HG02588 (cell line): ENCODE measurements at regions not wholly inside any gene's neighbourhood (a gene's known extent, or its start where the extent isn't known, plus 50 kb on each side); places are given as distances from the start of the nearest gene placed in this dataset.

ENCODE experiments used
- ATAC-seq: cut with Tn5 transposase; IDR thresholded peaks from one replicate; pipeline ENCODE4 v1.9.1; 2021; ENCODE audit warnings: mild to moderate bottlenecking, moderate library complexity; ENCODE audit not compliant: unreplicated experiment

GRCh38 chr22:49100316-49100715 is 727.4 kb downstream of the BRD1 start:
- ATAC-seq = no peak

GRCh38 chr22:49099496-49100124 is 728.1 kb downstream of the BRD1 start:
- ATAC-seq = no peak

- no peak for ATAC-seq
Measured at GRCh38 chr22:49099089-49099488, 728.6 kb downstream of the BRD1 start.

- ATAC-seq = no peak
Measured at GRCh38 chr22:49097966-49098365, 729.7 kb downstream of the BRD1 start.

GRCh38 chr22:49097171-49097925 is 730.3 kb downstream of the BRD1 start:
- ATAC-seq = no peak

GRCh38 chr22:49096476-49096875 is 731.2 kb downstream of the BRD1 start:
- ATAC-seq = no peak

- ATAC-seq = no peak
Measured at GRCh38 chr22:49095366-49095765, 732.3 kb downstream of the BRD1 start.

- no peak for ATAC-seq
Measured at GRCh38 chr22:49094858-49095257, 732.8 kb downstream of the BRD1 start.

GRCh38 chr22:49094151-49094550 is 733.5 kb downstream of the BRD1 start:
- no peak for ATAC-seq

- ATAC-seq = no peak
Measured at GRCh38 chr22:49093192-49093880, 734.3 kb downstream of the BRD1 start.

- ATAC-seq = no peak
Measured at GRCh38 chr22:49092716-49093115, 735.0 kb downstream of the BRD1 start.

GRCh38 chr22:49091917-49092545 is 735.6 kb downstream of the BRD1 start:
- ATAC-seq = no peak

GRCh38 chr22:49091451-49091850 is 736.2 kb downstream of the BRD1 start:
- no peak for ATAC-seq

- no peak for ATAC-seq
Measured at GRCh38 chr22:49090853-49091135, 736.9 kb downstream of the BRD1 start.

- no peak for ATAC-seq
Measured at GRCh38 chr22:49090061-49090852, 737.4 kb downstream of the BRD1 start.

- ATAC-seq = no peak
Measured at GRCh38 chr22:49088801-49089791, 738.6 kb downstream of the BRD1 start.

GRCh38 chr22:49087716-49088601 is 739.7 kb downstream of the BRD1 start:
- no peak for ATAC-seq

- no peak for ATAC-seq
Measured at GRCh38 chr22:49087198-49087597, 740.5 kb downstream of the BRD1 start.
